T-helper 1 cell treated with Interleukin-12 subunit alpha and Interleukin-12 subunit beta and Interleukin-4 antibody, amounts not matched to agents 30 μg/mL and 1 μg/mL, for 36 hours (primary cell): ENCODE measurements at regions not wholly inside any gene's neighbourhood (a gene's known extent, or its start where the extent isn't known, plus 50 kb on each side); places are given as distances from the start of the nearest gene placed in this dataset.
"Not testable (repeated sequence)": the region's sequence is repeated elsewhere in the genome, so short reads cannot be mapped to it uniquely, and the experiment has no call there.

ENCODE experiments used
- H3K27ac Mint-ChIP-seq: one replicate; pipeline ENCODE4 v1.8.0; 2021; ENCODE audit warnings: mild to moderate bottlenecking, mixed read lengths
- H3K27me3 Mint-ChIP-seq: one replicate; pipeline ENCODE4 v1.8.0; 2021; ENCODE audit warnings: low read depth, mixed read lengths
- H3K36me3 Mint-ChIP-seq: one replicate; pipeline ENCODE4 v1.8.0; 2021; ENCODE audit warnings: low read depth, mixed read lengths
- H3K4me1 Mint-ChIP-seq: one replicate; pipeline ENCODE4 v1.8.0; 2021; ENCODE audit warnings: low read depth, mixed read lengths
- H3K4me3 Mint-ChIP-seq: one replicate; pipeline ENCODE4 v1.8.0; 2021; ENCODE audit warnings: mild to moderate bottlenecking, moderate library complexity, mixed read lengths
- H3K9me3 Mint-ChIP-seq: one replicate; pipeline ENCODE4 v1.8.0; 2021; ENCODE audit warnings: mixed read lengths

DNA sequence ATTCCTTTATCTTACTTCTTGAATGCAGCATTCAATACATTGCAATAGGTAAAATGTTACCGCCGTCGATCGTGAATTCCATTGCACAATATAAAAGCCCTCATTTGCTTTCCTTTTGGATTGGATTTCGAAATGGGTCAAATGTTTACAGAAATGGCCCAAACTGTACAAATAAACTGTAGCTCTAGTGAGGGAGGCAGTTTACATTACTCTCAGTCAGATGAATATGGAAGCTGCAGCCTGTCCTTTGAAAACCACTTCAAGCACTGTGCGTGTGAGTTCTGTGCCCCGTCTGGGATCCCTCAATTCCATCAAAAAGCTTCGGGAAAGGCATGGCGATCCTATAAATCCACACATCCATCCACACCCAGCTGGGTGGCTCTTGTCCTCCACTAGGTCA, 258.6 kb upstream of the FOXF1 start:
- Mint-ChIP-seq H3K27ac (no peak overlapping the region), H3K9me3 (no peaks in the 10 kb centered on the region), H3K4me3 (no peak overlapping the region), H3K4me1 (no peaks in the 10 kb centered on the region), H3K36me3 (no peaks in the 10 kb centered on the region), H3K27me3 (peaks cover 3% of the 10 kb centered on the region)

DNA sequence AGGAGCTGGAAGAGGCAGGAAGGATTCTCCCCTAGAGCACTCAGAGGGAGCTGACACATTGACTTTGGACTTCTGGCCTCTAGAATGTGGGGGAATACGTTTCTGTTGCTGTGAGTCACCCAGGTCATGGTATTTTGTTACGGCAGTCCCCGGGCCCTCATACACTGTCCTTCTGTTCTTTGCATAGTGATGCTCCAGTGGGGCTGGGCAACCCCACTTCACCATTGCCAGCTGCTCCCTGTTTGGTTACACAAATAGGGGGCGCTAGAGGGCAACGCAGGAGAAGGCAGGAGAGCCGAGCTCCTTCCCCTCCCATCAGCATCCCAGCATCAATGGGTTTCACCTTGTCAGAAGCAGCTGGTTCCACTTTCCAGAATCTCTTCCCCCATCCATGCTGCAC, 257.7 kb upstream of the FOXF1 start:
- Mint-ChIP-seq H3K36me3 (no peaks in the 10 kb centered on the region), H3K4me1 (no peaks in the 10 kb centered on the region), H3K27ac (no peak overlapping the region), H3K9me3 (peaks cover 2% of the 10 kb centered on the region), H3K4me3 (no peak overlapping the region), H3K27me3 (peaks cover 3% of the 10 kb centered on the region)

DNA sequence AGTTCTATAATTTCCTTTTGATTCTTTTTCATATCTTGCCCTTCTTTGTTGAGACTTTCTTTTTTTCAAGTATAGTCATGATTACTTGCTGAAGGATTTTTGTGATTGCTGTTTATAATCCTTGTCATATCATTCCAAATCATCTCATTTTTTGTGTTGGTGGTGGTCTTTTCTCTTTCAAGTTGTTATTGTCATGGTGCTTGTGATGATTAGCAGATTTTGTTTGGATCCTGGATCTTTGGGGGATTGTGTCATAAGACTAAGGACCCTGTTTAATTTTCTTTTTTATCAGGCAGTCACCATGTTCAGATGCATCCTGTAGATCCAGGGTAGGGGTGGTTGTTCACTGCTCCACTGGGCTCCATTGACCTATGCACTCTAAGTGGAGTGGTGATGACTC, 254.4 kb upstream of the FOXF1 start:
- H3K4me3 Mint-ChIP-seq: no peak overlapping the region
- no peaks in the 10 kb centered on the region for H3K36me3 Mint-ChIP-seq
- H3K27me3 Mint-ChIP-seq: peaks cover 3% of the 10 kb centered on the region
- H3K9me3 Mint-ChIP-seq: peaks cover 4% of the 10 kb centered on the region
- H3K27ac Mint-ChIP-seq: no peak overlapping the region
- H3K4me1 Mint-ChIP-seq: no peaks in the 10 kb centered on the region

DNA sequence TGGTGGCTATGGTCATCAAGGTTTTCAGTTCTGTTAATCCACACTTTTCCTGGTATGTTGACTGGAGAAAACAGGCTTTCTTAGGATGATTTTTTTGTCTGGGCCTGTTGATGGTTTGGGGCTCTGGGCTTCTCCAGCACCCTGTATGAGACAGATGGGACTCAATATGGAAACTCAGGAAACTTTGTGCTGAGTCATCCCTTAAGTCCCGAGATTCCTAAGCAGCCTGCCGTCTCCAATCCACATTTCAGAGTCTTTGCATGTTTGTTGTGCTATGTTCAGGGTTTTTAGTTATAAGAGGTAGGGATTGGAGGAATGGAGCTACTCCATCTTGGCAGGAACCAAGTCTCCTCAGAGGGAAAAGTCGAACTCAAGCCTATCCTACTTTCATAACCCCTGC, 253.3 kb upstream of the FOXF1 start:
- Mint-ChIP-seq H3K27me3 (peaks cover 3% of the 10 kb centered on the region), H3K4me3 (no peak overlapping the region), H3K4me1 (no peaks in the 10 kb centered on the region), H3K9me3 (peaks cover 11% of the 10 kb centered on the region), H3K36me3 (no peaks in the 10 kb centered on the region), H3K27ac (no peak overlapping the region)

DNA sequence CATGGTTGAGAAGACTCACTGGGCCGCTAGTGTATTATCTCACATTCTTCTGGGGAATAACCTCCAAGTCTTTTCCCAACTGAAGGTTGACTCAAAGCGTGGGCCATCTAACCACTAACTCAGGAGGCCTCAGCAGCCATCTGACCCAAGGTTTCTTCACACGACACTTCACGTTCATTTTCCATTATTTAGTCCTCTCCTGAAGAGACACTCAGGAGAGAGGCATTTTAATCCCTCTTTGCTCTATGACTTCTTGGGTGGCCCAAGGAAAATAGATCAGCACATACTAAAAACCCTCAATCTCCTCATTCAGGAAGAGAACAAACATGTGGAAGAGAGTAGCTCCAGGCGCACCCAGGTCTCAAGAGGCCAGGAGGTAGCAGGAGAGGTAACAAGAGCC, 252.8 kb upstream of the FOXF1 start:
- H3K27ac Mint-ChIP-seq: no peak overlapping the region
- H3K4me3 Mint-ChIP-seq: no peak overlapping the region
- H3K27me3 Mint-ChIP-seq: peaks cover 3% of the 10 kb centered on the region
- no peaks in the 10 kb centered on the region for H3K36me3 Mint-ChIP-seq
- peaks cover 11% of the 10 kb centered on the region for H3K9me3 Mint-ChIP-seq
- no peaks in the 10 kb centered on the region for H3K4me1 Mint-ChIP-seq

DNA sequence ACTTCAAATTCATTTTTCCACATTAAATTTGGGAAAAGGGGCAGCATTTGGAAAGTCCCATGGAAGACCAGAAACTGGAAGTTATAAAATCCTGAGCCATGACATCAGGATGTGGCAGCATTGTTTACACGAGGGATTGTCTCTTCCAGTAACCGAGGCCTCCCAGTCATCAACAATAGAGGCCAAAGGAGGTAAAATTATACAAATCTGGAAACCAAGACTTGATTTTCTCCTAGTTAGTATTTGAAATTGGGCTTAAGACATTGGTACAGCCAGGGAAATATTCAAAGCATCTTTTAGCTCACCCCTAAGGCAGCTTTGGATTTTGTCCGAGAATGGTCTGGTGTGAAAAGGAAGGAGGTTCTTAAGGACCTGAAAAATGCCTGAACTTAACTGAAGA, 251.6 kb upstream of the FOXF1 start:
- Mint-ChIP-seq H3K4me1 (no peaks in the 10 kb centered on the region), H3K4me3 (no peak overlapping the region), H3K27me3 (peaks cover 3% of the 10 kb centered on the region), H3K36me3 (no peaks in the 10 kb centered on the region), H3K27ac (no peak overlapping the region), H3K9me3 (peaks cover 11% of the 10 kb centered on the region)

DNA sequence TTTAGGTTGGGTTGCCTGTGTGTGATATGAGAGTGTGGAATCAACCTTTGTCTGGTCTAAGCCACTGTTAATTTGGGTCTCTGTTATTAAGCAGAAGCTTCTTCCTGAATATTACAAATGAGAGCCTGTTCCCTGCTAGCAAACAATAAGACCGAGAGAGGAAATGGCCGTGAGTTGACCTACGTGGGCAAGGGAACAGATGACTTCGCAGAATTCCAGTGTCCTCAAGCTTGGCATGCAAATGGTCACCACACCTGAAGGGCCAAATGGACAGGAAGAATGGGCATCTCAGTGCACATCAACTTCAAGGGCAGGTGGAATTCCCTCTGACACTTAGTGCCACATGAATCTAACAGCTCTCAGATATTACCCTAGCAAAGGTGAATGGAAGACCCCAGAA, 250.8 kb upstream of the FOXF1 start:
- Mint-ChIP-seq H3K9me3 (peaks cover 11% of the 10 kb centered on the region), H3K27me3 (peaks cover 3% of the 10 kb centered on the region), H3K4me3 (no peak overlapping the region), H3K4me1 (no peaks in the 10 kb centered on the region), H3K36me3 (no peaks in the 10 kb centered on the region), H3K27ac (no peak overlapping the region)

DNA sequence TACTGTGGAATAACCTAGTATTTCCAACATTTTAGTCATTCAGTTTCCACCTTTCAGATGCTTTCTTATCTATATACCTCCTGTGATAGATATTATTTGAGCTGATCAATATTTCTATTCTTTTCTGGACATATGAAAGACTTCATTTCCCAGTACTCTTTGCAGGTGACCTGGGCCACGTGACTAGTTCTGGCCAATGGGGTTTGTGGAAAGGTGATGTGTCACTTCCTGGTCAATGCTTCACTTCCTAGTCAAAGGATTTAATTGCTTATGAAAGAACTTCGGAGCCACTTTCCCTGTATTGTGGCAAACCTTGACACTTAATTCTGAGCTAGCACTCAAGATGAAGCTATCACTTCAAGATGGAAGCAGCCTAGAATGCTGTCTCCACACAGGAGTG, 248.9 kb upstream of the FOXF1 start:
- H3K4me3 Mint-ChIP-seq: no peak overlapping the region
- H3K36me3 Mint-ChIP-seq: no peaks in the 10 kb centered on the region
- H3K9me3 Mint-ChIP-seq: peaks cover 11% of the 10 kb centered on the region
- H3K27me3 Mint-ChIP-seq: no peaks in the 10 kb centered on the region
- H3K4me1 Mint-ChIP-seq: no peaks in the 10 kb centered on the region
- no peak overlapping the region for H3K27ac Mint-ChIP-seq

DNA sequence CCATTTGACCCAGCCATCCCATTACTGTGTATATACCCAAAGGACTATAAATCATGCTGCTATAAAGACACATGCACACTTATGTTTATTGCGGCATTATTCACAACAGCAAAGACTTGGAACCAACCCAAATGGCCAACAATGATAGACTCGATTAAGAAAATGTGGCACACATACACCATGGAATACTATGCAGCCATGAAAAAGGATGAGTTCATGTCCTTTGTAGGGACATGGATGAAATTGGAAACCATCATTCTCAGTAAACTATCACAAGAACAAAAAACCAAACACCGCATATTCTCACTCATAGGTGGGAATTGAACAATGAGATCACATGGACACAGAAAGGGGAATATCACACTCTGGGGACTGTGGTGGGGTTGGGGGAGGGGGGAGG, 242.7 kb upstream of the FOXF1 start:
- not testable (repeated sequence) for H3K4me3 Mint-ChIP-seq, H3K36me3 Mint-ChIP-seq, H3K27me3 Mint-ChIP-seq, H3K27ac Mint-ChIP-seq, H3K9me3 Mint-ChIP-seq, H3K4me1 Mint-ChIP-seq

DNA sequence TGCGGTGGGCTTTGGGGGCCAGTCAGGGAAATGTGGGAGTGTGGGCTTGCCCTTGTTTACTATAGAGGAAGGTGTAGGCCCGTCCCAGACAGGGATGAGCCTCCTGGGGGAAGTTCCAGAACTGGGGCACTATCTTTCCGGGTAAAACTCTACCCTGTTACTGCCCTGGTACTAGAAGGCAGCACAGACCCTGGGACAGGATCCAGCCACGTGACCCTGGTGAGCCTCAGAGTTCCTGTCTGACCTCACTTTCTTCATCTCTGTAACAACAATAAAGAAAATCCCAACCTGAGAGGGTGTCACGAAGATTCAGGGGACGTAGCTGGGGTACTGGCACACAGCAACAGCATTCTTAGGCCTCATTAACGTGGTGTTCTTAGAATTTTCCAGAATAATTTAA, 239.6 kb upstream of the FOXF1 start:
- Mint-ChIP-seq H3K27me3 (no peaks in the 10 kb centered on the region), H3K9me3 (peaks cover 5% of the 10 kb centered on the region), H3K4me3 (no peak overlapping the region), H3K36me3 (no peaks in the 10 kb centered on the region), H3K27ac (no peak overlapping the region), H3K4me1 (no peaks in the 10 kb centered on the region)

DNA sequence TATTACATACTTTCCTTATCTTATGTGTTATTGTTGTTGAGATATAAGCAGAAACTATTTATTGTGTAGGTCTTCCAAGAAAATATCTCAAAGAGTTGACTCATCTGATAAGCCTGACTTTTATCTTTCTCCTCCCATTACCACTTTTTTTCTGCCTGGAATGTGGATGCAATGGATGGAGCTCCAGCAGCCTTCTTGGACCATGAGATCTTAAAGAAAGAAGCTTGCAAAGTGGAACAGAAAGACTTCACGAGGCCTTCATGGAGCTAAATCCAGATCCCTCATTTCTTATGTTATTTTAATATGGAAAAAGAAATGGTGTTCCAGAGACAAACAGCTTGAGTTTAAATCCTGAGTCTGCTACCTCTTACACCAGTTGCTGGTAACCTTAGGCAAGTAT, 237.6 kb upstream of the FOXF1 start:
- no peaks in the 10 kb centered on the region for H3K4me1 Mint-ChIP-seq
- no peaks in the 10 kb centered on the region for H3K27me3 Mint-ChIP-seq
- no peak overlapping the region for H3K4me3 Mint-ChIP-seq
- H3K27ac Mint-ChIP-seq: no peak overlapping the region
- peaks cover 5% of the 10 kb centered on the region for H3K9me3 Mint-ChIP-seq
- no peaks in the 10 kb centered on the region for H3K36me3 Mint-ChIP-seq

DNA sequence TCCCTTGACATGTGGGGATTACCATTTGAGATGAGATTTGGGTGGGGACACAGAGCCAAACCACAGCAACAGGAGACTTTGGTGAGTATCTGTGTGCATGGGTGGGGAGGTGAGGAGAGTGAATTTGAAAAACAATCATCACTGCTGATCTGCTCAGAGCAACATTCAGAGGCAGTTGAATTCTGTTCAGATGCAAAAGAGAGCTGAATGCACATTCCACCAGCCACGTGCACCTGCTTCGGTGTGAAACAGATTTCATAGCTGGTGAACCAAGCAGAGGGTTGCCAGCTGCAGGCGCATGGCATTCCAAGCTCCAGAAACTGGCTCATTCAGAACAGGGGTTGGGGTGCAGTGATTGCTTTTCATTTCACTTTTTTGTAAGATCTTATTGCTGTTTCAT, 233.1 kb upstream of the FOXF1 start:
- Mint-ChIP-seq H3K27ac (no peak overlapping the region), H3K27me3 (peaks cover 6% of the 10 kb centered on the region), H3K4me1 (no peaks in the 10 kb centered on the region)

DNA sequence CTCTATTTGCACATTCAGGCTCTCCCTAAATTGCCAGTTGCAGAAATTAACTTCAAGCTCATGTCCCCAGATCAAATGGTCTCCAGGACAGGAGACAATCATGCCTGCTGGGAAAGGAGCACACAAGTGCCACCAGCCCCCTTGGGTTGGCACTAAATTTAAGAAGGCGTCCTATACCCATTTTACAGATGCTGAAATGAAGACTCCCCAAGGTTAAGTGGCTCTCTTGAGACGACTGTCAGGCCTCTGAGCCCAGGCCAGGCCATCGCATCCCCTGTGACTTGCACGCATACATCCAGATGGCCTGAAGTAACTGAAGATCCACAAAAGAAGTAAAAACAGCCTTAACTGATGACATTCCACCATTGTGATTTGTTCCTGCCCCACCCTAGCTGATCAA, 232.5 kb upstream of the FOXF1 start:
- H3K27ac Mint-ChIP-seq, H3K4me3 Mint-ChIP-seq, H3K9me3 Mint-ChIP-seq, H3K36me3 Mint-ChIP-seq, H3K4me1 Mint-ChIP-seq, H3K27me3 Mint-ChIP-seq: not testable (repeated sequence)

More for the DNA sequence above, 233.1 kb upstream of the FOXF1 start:
- H3K36me3 Mint-ChIP-seq: no peaks in the 10 kb centered on the region
- H3K4me3 Mint-ChIP-seq: no peak overlapping the region
- H3K9me3 Mint-ChIP-seq: no peaks in the 10 kb centered on the region

DNA sequence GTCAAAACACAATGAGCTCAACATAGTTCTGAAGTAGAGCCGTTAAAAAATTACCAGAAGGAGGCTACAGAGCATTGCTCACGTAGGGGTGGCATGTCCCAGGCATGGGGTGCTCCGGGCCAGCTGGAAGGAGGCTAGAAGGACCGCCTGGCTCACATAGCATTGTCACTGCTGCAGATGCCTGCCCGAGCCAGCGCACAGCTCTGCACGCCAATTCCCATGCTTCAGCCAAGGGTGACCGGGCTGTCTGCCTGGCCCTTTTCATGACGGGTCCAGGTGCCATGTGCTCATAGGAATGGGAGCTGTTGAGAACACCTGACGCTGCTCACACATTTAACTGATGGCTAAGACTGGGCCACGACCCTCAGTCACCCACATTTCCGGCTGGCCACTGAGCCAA, 228.9 kb upstream of the FOXF1 start:
- H3K27me3 Mint-ChIP-seq: peaks cover 27% of the 10 kb centered on the region
- H3K4me1 Mint-ChIP-seq: no peaks in the 10 kb centered on the region
- no peaks in the 10 kb centered on the region for H3K36me3 Mint-ChIP-seq
- no peak overlapping the region for H3K27ac Mint-ChIP-seq
- H3K9me3 Mint-ChIP-seq: no peaks in the 10 kb centered on the region
- H3K4me3 Mint-ChIP-seq: no peak overlapping the region

DNA sequence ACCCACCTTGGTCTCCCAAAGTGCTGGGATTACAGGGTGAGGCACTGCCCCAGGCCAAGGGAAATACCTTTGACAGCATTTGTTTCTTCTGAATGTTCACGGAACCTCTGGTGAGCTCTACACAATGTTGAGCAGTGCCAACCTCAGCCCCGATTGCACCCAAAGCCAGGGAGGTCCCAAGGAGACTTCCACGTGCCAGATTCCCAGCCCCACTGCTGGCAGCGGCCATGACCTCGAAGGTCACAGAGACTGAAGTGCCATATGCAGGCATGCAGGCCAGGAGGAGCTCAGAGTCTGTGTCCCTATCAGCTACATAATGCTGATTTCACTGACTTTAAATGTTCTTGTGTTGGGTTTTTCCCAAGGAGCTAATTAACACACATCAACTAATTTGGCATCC, 226.4 kb upstream of the FOXF1 start:
- no peaks in the 10 kb centered on the region for H3K4me1 Mint-ChIP-seq
- no peak overlapping the region for H3K27ac Mint-ChIP-seq
- H3K9me3 Mint-ChIP-seq: no peaks in the 10 kb centered on the region
- no peaks in the 10 kb centered on the region for H3K36me3 Mint-ChIP-seq
- no peak overlapping the region for H3K4me3 Mint-ChIP-seq
- peaks cover 49% of the 10 kb centered on the region for H3K27me3 Mint-ChIP-seq

DNA sequence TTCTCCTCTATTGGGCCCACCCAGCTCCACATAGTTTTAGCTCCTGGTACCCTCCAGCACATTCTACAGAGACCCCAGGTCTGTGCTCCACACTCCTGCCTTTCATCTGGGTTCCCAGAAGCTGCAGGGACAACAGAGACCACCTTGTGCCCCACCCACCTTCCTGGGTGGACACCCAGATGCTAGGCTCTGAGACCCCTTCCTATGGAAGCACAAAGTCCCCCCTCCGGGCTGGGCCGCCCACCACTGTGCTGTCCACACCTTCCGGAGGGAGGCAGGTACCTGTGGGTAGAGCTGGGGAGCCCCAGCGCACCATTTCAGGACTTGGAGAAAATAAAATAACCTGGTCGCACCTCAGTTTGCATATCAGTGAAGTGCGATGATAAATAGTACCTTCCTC, 224.9 kb upstream of the FOXF1 start:
- Mint-ChIP-seq H3K9me3 (no peaks in the 10 kb centered on the region), H3K4me1 (no peaks in the 10 kb centered on the region), H3K27ac (no peak overlapping the region), H3K36me3 (no peaks in the 10 kb centered on the region), H3K4me3 (no peak overlapping the region), H3K27me3 (peaks cover 59% of the 10 kb centered on the region)
